DOHH2 (cell line): ENCODE measurements at regions not wholly inside any gene's neighbourhood (a gene's known extent, or its start where the extent isn't known, plus 50 kb on each side); places are given as distances from the start of the nearest gene placed in this dataset.

Source experiments
- H3F3A ChIP-seq: fragments of 200-600 bp; sonication (generic), shearing (Covaris generic); 2 replicates; pipeline ENCODE4 v1.6.0; 2016; ENCODE audit warnings: antibody characterized with exemption, mild to moderate bottlenecking; ENCODE audit not compliant: control insufficient read depth, insufficient read depth
- H3K27ac ChIP-seq: fragments of 200-600 bp; sonication (generic); 2 replicates; pipeline ENCODE4 v1.5.1; 2014; ENCODE audit warnings: low read depth, mild to moderate bottlenecking, low read length, moderate library complexity
- H3K27me3 ChIP-seq: fragments of 200-600 bp; sonication (generic); 2 replicates; pipeline ENCODE4 v1.6.1; 2014; ENCODE audit warnings: mild to moderate bottlenecking, low read length, mixed read lengths; ENCODE audit not compliant: control insufficient read depth
- H3K36me3 ChIP-seq: fragments of 200-600 bp; sonication (generic); 2 replicates; pipeline ENCODE4 v1.6.1; 2014; ENCODE audit warnings: mild to moderate bottlenecking, low read length, moderate library complexity, mixed read lengths; ENCODE audit not compliant: control insufficient read depth
- H3K4me1 ChIP-seq: fragments of 200-600 bp; sonication (generic); 2 replicates; pipeline ENCODE4 v1.6.1; 2014; ENCODE audit warnings: mild to moderate bottlenecking, low read length, mixed read lengths; ENCODE audit not compliant: control insufficient read depth
- H3K4me2 ChIP-seq: fragments of 200-600 bp; sonication (generic); 2 replicates; pipeline ENCODE4 v1.6.0; 2014; ENCODE audit warnings: mild to moderate bottlenecking, low read length, moderate library complexity
- H3K4me3 ChIP-seq: fragments of 200-600 bp; sonication (generic); 2 replicates; pipeline ENCODE4 v1.5.1; 2014; ENCODE audit warnings: mild to moderate bottlenecking, low read length, mixed read lengths
- H3K79me2 ChIP-seq: fragments of 200-600 bp; sonication (generic); 2 replicates; pipeline ENCODE4 v1.6.1; 2014; ENCODE audit warnings: mild to moderate bottlenecking, low read length, mixed read lengths; ENCODE audit not compliant: control insufficient read depth
- H3K9me2 ChIP-seq: fragments of 200-600 bp; sonication (generic); replicated peaks from 2 replicates; pipeline ENCODE4 v1.6.1; 2014; ENCODE audit warnings: mild to moderate bottlenecking, low read length, mixed read lengths; ENCODE audit not compliant: control insufficient read depth
- H3K9me3 ChIP-seq: fragments of 200-600 bp; sonication (generic); 2 replicates; pipeline ENCODE4 v1.6.1; 2014; ENCODE audit warnings: antibody characterized with exemption, low read length, mixed read lengths; ENCODE audit not compliant: control insufficient read depth, insufficient read depth
- H4K20me1 ChIP-seq: fragments of 200-600 bp; sonication (generic); 2 replicates; pipeline ENCODE4 v1.6.0; 2014; ENCODE audit warnings: low read depth, mild to moderate bottlenecking, antibody characterized with exemption, low read length, moderate library complexity; ENCODE audit not compliant: control insufficient read depth, insufficient read depth
- CTCF ChIP-seq: fragments of 200-600 bp; sonication (generic); IDR thresholded peaks from one replicate; pipeline ENCODE4 v1.5.1; 2014; ENCODE audit warnings: antibody characterized with exemption, mild to moderate bottlenecking, low read depth, low read length; ENCODE audit not compliant: poor library complexity, severe bottlenecking
- EZH2phosphoT487 ChIP-seq: fragments of 200-600 bp; sonication (generic); IDR thresholded peaks from 2 replicates; pipeline ENCODE4 v1.6.1; 2017; ENCODE audit warnings: borderline replicate concordance, mild to moderate bottlenecking, antibody characterized with exemption, low read length, moderate library complexity, mixed read lengths

DNA sequence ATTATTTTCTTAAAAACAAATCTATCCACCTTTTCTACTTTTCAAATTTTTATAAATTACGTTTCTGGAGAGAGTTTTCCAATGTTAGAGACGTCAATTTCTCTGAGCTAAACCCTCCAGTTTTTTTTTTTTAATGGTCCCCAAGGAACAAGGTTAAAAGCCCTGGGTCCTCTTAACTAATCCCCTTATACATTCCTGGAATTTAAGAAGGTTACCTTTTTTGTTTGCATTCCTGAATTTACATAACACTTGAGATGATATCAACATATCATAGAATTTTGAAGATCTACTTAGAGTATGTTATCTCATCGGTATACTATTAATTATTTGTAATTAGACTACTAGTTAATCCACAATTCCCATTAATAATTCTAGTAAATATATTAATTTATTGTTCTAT is 662.2 kb upstream of the LRFN5 start:
- H3K9me3 ChIP-seq = no peaks in the 10 kb centered on the region
- no peaks in the 10 kb centered on the region for H4K20me1 ChIP-seq
- TF ChIP-seq CTCF (no peak), EZH2phosphoT487 (no peak)
- H3F3A ChIP-seq = no peaks in the 10 kb centered on the region
- no peaks in the 10 kb centered on the region for H3K36me3 ChIP-seq
- H3K4me1 ChIP-seq = no peaks in the 10 kb centered on the region
- no peak overlapping the region for H3K4me3 ChIP-seq
- H3K27me3 ChIP-seq = no peaks in the 10 kb centered on the region
- no peak overlapping the region for H3K27ac ChIP-seq
- H3K9me2 ChIP-seq = no peaks in the 10 kb centered on the region
- no peak overlapping the region for H3K4me2 ChIP-seq
- no peaks in the 10 kb centered on the region for H3K79me2 ChIP-seq

DNA sequence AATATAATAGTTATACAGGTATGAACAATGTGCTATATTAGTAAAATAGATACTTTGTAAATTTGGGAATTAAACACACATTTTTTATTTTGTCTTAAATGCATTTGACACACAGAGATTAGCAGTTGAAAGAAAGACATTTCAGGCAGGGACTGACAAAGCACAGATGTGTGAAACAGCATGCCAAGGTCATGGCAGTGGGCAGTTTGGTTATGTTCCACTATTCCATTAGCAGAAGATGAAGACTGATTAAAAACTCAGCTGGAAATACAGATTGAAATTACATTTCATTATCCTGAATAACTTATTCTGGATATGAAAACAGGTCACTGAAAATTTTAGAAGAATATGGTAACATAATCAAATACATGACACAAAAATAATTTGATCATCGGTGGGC is 669.8 kb upstream of the LRFN5 start:
- no peaks in the 10 kb centered on the region for H3K79me2 ChIP-seq
- H3K27me3 ChIP-seq = no peaks in the 10 kb centered on the region
- TF ChIP-seq EZH2phosphoT487 (no peak), CTCF (no peak)

GRCh38 chr14:40920380-40920779 is 686.3 kb upstream of the LRFN5 start:
- no peaks in the 10 kb centered on the region for H3K4me1 ChIP-seq
- no peaks in the 10 kb centered on the region for H3K9me3 ChIP-seq
- TF ChIP-seq CTCF (no peak), EZH2phosphoT487 (no peak)
- no peaks in the 10 kb centered on the region; the same call in 1 of the 2 replicates for H3K9me2 ChIP-seq
- H3K4me2 ChIP-seq = no peak overlapping the region
- no peak overlapping the region for H3K27ac ChIP-seq
- H3F3A ChIP-seq = no peaks in the 10 kb centered on the region
- no peaks in the 10 kb centered on the region for H3K79me2 ChIP-seq
- H3K36me3 ChIP-seq = no peaks in the 10 kb centered on the region
- no peaks in the 10 kb centered on the region for H3K27me3 ChIP-seq
- H3K4me3 ChIP-seq = no peak overlapping the region
- H4K20me1 ChIP-seq = no peaks in the 10 kb centered on the region

More for the DNA sequence above, 669.8 kb upstream of the LRFN5 start:
- H3F3A ChIP-seq = no peaks in the 10 kb centered on the region
- no peak overlapping the region for H3K4me2 ChIP-seq
- H4K20me1 ChIP-seq = no peaks in the 10 kb centered on the region
- no peaks in the 10 kb centered on the region for H3K9me2 ChIP-seq
- H3K4me3 ChIP-seq = no peak overlapping the region
- no peaks in the 10 kb centered on the region for H3K4me1 ChIP-seq
- H3K36me3 ChIP-seq = no peaks in the 10 kb centered on the region
- no peak overlapping the region for H3K27ac ChIP-seq
- H3K9me3 ChIP-seq = no peaks in the 10 kb centered on the region

- Histone ChIP-seq H3K79me2 (no peaks in the 10 kb centered on the region), H3F3A (no peaks in the 10 kb centered on the region), H3K4me3 (no peak overlapping the region), H3K9me2 (no peaks in the 10 kb centered on the region), H3K4me2 (no peak overlapping the region), H3K27ac (no peak overlapping the region), H4K20me1 (no peaks in the 10 kb centered on the region), H3K9me3 (no peaks in the 10 kb centered on the region), H3K4me1 (no peaks in the 10 kb centered on the region), H3K27me3 (no peaks in the 10 kb centered on the region), H3K36me3 (no peaks in the 10 kb centered on the region)
- TF ChIP-seq EZH2phosphoT487 (no peak), CTCF (no peak)
Measured at GRCh38 chr14:40911141-40911540, 695.5 kb upstream of the LRFN5 start.
